Middle frontal gyrus (tissue), 1 donor: ENCODE measurements at regions not wholly inside any gene's neighbourhood (a gene's known extent, or its start where the extent isn't known, plus 50 kb on each side); places are given as distances from the start of the nearest gene placed in this dataset.

ENCODE experiments used
- DNase-seq: peaks from one replicate; pipeline ENCODE4 v3.0.0-alpha.2; 2015; ENCODE audit warnings: low spot score; ENCODE audit errors: extremely low spot score

DNA sequence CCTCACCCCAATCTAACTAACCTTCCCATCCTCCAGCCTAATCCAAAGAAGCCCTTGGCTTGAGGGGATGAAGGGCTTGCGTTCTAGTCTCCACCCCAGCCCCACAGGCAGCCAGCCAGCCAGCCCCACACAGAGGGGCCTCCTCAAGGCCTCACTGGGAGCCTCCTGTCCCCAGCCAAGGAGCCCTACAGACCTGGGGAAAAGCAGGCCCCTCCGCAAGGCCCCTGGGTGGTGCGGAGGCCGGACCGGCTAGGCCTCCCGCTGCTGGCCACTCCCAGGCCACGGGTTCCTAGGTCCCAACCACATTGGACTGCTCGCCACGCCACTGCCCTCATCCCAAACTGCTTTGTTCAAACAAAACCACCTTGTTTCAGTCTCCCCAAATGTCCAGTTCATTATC is 78.0 kb downstream of the ZIC5 start:
- DNase-seq = no peak

DNA sequence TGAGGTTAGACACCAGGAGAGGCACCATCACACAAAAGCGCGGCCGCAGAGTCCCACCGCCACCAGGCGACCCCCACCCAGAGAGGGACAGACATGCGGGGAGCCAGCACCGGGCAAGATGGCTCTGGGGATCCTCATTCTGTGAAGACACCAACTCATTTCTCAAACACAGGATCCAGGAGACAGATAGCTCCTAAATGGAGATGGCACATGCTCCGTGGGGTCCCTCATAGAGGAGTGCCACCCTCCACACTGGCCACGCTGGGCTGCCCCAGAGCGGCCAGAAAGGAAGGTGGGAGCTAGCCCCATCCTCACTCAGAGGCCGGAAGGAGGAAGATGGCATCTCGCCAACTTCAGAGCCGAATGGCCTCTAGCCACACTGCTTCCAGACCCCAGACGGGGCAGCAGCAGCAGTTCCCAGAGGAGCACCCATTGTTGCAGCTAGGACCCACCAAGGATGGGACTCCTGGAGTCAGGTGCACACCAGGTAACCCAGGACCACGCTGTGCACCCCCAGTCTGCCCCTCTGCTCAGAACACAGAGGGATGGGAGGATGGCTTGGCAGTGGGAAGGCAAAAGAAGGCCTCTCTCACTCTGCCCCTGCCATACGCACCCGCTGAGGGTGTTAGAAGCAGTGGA is 78.6 kb downstream of the ZIC5 start:
- DNase-seq = no peak

DNA sequence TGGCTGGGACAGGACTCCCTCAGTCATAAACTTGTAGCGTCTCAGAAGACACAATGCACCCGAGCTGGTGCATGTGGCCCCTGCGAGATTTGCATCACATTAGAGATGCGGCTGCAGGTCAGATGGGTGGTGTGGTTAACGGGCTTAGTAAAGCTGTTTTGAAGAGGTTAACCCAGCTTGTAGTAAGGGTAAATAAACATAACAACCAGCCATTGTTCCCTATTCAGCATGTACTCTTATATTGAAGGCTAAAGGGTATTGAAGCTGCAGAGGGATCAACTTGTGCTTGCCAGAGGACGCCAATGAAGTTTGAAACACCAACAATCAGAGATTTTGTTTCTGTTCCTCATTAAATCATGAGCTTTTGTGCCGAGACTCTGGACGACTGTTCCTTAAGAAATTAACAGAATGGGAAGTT is 79.4 kb downstream of the ZIC5 start:
- DNase-seq = no peak

DNA sequence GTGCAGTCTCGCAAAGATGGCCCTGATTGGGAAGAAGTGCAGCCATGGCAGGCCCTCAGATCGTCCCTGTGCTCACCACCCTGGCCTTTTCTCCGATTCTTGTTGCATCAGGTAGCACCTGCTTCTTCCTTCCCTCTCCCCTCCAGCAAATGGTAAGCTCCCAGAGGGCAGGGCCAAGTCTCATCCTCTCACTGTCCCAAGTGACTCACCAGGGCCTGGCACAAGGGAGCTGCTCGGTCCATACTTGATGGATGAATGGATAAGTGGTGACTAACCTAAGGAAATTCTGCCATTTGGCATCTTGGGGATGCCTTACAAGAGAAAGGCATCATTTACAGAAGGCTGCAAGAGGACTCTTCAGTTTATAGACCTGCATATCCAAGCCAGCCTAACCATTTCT is 84.9 kb downstream of the ZIC5 start:
- DNase-seq = no peak

DNA sequence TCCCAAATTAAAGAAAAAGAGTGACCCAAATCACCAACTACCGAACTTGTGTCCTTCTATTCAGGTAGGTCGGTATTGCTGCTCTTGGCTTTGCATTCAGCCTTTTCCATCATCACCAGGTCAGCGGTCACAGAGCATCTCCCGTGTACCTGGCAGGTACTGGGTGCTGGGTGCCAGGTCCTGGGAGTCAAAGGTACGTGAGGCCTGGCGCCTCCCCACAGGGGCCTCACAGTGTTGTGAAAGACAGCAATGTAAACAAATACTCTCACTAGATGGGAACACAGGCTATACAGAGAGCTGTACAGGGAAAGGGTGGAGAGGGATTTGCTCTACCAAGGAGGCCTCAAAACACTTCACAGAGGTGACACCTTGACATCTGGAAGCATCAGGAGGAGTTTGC is 86.7 kb downstream of the ZIC5 start:
- DNase-seq = no peak

DNA sequence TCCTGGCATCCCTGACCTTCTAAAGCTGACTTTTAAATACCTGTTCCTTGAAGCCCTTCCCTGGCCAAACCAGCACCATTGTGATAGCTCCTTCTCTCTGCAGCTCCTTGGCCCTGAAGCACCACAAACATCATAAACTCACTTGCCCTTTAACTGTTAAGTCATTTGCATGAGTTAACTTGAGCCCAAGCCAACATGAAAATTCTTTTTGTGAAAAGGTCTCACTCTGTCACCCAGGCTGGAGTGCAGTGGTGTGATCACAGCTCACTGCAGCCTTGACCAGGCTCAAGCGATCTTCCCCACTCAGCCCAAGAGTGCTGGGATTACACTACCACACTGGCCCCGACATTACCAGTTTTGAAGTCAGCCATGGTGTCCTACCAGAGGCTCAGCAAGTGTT is 87.8 kb downstream of the ZIC5 start:
- DNase-seq = no peak

DNA sequence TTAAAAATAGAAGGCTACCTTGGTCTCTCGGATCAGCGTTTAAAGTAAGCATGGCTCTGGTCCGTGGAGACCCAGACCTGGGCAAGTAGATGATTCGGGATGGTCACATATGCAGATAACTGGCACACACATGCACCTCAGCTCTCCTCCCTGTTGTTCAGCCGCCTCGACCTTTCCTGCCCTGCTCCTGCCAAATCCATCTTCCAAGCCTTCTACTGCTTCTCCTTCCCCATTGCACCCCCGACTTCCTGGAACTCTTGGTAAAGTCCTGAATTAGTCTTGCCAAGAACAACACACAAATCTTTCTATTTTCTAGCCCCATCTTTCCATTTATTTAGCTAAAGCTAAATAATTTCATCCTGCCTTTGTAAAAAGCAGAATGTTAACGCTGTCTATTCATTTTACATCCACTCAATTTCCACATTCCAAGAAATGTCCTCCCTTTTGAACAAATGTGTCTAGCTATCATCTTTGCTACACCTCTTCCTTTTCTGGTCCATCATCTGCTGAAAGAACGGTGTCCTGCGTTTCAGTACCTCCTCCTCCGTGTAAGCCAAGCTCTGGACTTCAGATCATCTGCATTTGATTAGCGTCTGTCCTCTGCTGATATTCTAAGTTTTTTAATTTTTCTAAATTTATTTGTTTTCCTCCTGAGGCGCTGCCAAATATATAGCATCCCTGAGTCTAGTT is 92.5 kb downstream of the ZIC5 start:
- DNase-seq = no peak

DNA sequence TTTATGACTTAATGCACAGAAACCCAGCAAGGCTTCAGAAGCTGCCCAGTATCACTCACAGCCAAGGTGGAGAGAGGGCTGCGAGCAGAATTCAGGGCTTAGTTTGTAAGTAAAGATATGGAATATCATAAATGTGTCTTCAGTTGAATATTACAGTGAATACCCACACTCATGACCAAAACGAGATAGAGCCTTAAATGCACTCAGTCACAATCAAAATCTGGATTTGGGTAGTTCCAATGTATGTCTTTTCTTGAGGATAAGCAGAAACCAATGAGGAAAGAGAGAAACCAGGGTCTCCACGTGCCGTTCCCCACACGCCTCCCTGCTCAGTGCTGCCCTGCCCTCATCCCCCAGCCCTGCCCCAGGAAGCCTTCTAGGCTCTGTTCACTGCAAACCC is 94.9 kb downstream of the ZIC5 start:
- no peak for DNase-seq

DNA sequence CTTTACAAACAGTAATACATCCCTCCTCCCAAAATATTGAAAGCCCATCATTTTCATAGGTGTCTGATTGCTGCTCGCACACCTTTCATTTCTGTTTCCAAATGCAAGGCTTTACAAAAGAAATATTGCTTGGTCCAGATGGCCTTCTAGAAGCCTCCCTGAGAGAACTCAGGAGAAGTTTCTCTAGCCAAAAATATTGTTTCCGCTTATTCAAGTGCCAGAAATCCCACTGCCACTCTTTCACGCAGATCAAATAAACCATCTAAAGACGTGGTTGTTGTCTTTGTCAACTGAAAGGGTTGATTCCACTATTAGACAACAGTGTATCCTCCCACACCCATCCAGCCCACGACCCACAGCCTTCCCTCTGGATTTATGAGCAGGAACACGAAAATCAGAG is 96.2 kb downstream of the ZIC5 start:
- no peak for DNase-seq

DNA sequence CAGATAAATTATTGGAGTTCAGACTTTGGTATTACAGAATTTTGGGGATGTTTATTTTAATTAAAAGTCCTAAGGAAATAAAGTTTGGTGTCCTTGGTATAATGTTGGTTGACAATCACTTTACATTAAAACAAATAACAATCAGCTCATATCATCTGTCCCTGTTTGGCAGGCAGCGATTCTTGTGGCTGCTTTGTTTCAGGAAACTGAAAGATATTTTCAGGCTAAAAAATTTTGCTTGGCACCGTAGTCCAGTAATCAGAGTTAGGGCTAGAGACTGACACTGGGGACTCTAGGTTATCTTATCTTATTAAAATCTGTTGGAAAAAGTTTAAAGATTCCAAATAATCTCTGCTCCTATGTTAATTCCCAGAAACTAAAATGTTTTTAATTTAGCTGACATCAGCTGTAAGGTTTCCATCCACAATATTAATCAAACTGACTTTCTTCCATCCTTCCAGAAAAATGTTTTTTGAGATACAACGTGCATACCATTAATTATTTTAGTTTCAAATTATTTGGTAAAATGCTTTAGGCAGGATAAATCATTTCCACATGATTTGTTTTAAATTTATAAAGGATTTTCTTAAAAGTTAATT is 97.6 kb downstream of the ZIC5 start:
- no peak for DNase-seq

DNA sequence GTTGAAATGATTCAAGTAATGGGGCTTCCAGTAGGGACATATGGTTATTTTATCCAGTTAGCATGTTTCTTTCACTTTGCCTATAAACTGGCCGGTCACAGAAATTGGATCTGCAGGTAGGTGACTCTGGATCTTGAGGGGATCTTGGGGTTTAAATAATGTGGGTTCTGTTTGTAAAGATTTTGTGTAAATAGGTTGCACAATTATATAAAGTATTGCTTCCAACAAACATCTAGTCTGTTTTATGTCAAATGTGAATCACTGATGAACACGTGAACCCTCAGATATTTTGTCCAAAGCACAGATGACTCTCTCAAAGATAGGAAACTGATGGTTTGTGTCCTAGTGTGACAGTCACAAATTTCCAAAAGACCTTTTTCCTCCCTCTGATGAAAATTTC is 98.4 kb downstream of the ZIC5 start:
- no peak for DNase-seq

DNA sequence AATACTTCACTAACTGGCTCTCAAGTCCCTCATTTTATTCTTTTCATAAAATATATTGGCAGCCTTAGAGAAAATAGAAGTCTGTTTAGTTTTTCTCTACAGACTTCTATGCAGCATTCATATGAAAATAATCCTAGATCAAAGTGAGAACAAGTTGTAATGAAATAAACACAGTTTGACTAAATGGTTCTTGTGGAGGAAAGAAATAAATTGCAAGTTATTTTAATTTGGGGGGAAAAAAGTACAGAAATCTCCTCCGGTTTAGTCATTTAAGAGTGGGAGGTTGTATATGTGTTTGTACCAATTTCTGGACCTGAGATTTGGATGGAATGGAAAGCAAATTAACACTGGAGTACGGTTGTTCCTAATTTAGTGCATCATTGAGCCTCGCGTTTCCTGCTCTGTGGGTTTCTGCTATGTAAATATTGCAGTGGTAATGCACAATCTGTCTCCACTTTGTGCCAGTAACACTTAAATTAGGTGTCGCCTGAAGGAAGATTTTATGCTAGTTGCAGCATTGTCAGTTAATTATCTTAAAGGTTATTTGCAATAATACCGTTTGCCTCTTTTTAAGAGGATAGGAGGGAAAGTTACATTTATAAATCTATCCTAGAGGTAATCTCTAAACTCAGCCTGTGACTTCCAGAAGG is 100.2 kb downstream of the ZIC5 start:
- DNase-seq = no peak

DNA sequence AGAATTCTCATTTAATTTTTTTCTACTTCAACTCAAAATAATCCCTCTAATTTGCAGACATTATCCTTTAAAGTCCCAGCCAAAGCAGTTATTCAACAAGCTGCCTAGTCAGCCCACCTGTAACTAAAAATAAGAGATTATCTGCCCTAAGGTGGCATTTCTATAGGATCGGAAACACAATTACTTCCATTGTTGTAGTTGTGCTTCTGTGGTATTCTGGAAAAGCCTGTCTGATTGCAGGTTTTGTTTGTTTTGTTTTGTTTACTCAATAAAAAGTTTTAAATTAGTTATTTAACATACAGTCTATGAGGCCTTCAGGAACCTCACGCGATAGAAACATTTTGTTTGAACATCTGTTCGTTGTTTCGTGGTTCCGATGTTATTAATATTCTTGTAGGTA is 101.0 kb downstream of the ZIC5 start:
- DNase-seq = no peak

DNA sequence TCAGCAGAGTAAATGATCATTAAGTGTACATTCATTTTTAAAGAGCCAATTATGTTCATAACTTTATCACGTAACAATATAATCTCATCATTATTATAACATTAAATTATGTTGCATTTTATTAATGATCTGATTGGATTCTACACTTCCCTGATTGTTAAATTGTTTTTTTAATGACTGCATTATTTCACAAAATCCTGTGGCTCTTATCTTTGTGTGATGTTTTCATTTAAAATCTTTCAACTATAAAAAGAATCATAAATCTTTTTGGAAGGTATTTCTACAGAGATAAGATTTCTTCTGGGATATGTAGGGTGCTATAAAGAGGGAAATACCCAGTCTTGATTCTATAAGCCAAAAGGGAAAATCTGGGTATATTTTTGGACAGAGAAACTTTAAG is 101.7 kb downstream of the ZIC5 start:
- no peak for DNase-seq

DNA sequence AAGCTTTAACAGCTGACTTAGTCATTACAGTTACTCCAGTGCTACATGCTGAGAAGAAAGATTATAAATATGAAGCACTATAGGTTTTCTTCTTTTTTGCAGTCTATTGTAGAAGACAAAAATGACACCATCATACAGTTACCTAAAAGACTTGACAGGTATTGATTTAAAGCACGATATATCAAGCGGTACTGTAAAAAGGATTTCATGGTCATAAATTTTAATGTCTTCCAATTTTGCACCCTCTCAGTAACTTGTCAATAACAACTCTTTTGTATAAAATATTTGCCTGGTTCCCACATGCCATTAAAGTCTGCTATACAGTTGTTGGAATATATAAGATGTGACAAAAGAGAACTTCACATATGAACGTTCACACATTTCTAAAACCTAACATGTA is 102.8 kb downstream of the ZIC5 start:
- DNase-seq = no peak

DNA sequence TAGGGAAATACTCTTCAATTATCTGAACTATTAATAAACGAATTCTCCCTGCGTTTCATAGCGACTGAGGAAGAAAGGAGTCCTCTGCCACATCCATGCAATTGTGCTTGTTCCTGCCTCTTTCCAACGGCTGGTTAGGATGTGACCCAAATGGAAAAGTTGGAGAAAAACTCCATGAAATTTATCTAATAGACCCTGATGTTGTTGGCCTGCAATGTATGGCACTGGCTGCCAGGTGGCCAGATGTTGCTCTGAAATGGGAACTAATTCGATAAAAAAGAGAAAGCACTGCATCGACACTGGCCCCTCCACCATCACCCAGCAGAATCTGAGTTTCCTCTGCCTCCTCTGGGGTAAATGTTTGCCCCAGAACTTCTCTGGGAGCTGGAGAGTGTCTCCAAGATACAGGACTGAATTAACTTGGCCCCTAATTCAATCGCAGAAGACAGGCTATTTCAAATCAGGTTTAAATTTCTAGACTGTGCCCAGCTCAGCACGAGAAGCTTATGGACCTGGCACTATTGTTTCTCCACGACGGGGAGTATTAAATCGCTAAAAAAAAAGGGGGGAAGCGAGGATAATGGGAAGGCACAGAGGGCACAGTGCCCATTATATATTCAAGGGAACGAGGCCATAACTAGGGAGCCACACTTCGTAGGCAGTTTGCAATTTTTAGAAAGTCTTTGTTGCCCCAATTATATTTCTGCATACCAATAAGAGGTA is 103.9 kb downstream of the ZIC5 start:
- DNase-seq = no peak

DNA sequence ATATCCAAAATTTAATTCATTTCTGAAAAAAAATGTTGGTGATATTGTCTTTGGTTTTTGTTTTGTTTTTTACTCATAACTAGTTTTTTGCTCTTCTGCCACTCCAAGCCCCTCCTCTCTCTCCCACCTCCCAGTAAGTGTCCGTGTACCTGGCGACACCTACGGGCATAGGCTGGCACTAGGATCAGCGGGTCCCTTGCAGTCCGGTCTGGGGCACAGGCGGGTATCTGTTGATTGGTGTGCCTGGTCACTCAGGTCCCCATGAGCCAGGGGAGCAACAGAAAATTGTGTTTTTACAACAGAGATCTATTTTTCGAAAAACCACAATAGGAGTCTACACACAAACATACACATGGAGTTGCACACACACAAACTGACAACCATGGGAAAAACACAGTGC is 104.8 kb downstream of the ZIC5 start:
- no peak for DNase-seq

DNA sequence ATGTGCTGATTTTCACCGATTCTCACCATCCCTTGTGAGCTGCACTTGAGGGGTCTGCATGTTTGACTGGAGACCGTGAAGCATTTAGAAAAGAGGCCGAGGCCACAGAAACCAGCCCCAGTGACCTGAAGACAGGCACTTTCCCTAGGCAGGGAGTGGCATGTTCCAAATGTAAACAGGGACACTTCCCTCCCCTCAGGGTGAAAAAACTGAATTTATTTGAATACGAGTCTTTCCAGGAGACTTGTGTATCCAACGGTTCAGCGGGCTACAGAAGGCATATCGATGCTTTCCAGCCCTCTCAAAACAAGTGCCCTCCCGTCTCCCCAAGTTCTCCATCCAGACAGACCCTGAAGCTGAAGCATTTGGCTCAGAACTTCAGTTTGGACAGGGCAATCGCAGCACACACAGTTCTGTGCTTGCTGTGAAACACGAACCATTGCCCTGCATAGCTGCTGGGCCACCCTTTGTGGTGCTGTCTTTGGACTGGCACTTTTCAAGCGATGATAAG is 106.1 kb downstream of the ZIC5 start:
- no peak for DNase-seq

DNA sequence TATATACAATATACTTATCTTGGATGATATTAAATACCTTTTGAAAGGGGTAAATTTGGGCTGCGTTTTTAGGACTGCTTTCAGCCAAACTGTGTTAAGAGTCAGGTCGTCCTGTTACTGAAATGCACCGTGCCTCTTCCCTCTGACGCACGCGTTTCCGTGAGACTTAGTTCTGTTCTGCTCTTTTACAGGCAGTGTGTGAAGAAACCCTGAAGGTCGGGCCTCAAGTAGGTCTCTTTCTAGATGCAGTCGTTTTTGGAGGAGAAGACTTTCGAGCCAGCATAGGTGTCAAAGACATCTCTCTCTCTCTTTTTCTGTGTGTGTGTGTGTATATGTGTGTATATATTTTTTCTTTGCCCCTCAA is 107.0 kb downstream of the ZIC5 start:
- no peak for DNase-seq

DNA sequence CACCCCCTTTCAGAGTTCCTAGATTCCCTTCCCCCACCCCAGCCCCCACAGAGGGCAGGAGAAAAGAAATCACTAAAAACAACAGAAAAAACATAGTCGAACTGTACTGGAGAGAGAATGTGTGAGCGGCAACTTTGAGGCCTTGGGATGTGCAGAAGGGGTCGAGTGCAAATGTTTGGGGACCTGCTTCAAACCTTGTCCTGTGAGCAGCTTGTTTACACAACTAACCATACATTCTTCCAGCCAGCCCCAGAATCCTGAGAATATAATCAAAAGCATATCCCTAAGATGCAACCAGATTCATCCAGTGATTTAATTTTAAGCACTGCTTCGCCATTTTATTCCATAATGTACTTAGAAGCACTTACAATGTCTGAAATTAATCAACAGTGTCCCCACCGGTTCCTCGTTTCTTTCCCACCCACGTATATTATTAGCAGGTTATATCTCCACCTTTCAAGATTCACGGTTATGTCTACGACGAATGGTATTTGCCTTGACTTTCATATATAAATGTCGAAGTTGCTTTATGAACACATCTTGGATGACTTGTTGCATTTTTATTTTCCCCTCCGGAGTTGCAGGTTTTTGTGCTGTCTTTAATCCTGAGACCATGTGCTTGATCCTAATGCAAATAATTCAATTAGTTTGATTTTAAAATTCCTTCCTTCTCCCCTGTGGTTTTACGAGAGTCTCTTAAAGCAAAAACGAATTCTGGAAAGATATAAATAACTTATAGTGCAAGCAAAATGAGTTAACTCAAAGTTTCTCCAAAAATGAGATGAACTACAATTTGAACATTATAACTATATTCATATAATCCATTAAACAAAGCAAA is 107.6 kb downstream of the ZIC5 start:
- no peak for DNase-seq

DNA sequence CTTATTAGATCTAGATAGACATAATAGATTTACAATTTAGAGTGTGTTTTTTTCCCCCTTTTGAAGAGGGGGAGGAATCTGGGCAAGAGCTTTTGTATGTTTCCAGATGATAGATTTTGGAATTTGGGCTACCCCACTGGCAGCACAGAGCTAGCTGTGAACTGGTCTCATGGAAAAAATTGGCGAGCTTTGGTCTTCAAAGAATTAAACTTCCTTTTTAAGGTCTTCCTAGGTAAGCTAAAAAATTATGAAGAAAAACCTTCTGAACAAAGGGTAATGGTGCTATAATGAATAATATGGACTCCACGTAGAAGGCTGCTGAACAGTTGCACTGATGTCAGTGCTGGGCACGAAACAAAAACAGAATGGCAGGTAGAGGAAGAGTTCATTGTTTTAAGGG is 109.3 kb downstream of the ZIC5 start:
- DNase-seq = no peak
